ENCODE measurements at regions not wholly inside any gene's neighbourhood (a gene's known extent, or its start where the extent isn't known, plus 50 kb on each side); places are given as distances from the start of the nearest gene placed in this dataset.

DNA sequence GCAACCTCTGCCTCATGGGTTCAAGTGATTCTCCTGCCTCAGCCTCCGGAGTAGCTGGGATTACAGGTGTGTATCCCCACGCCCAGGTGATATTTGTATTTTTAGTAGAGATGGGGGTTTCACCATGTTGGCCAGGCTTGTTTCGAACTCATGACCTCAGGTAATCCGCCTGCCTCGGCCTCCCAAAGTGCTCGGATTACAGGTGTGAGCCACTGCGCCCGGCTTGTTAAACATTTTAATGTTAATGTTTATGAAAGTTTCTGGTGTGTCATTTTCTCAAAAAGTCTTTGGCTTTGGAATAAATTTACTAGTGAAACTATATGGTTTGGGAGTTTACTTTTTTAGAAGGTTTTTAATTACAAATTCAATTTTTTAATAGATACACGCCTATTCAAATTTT, 698.8 kb downstream of the MECOM start:
- Mint-ChIP-seq H3K9me3 (no peaks in the 10 kb centered on the region; the same call in 2 of the 3 replicates), H3K27ac (no peak overlapping the region), H3K27me3 (ENCODE audit: insufficient read depth, low read depth, poor library complexity) (peaks cover 2% of the 10 kb centered on the region), H3K4me3 (no peak overlapping the region), H3K4me1 (peaks cover 17% of the 10 kb centered on the region; the same call in 2 of the 3 replicates), H3K36me3 (ENCODE audit: low read depth) (no peaks in the 10 kb centered on the region; the same call in 2 of the 3 replicates)
- Histone ChIP-seq H3K4me1 (ENCODE audit: insufficient read depth) (peaks cover 13% of the 10 kb centered on the region; the same call in 1 of the 2 replicates), H3K27me3 (ENCODE audit: insufficient read depth) (no peaks in the 10 kb centered on the region), H4K20me1 (replicated peaks; ENCODE audit: insufficient read depth) (no peaks in the 10 kb centered on the region), H3F3A (replicated peaks; ENCODE audit: low read depth) (no peaks in the 10 kb centered on the region), H3K4me2 (no peak overlapping the region), H3K79me2 (replicated peaks; ENCODE audit: insufficient read depth) (no peaks in the 10 kb centered on the region), H3K4me3 (no peak overlapping the region), H2AFZ (no peak overlapping the region), H3K9me2 (ENCODE audit: insufficient read depth) (no peaks in the 10 kb centered on the region), H3K36me3 (ENCODE audit: insufficient read depth) (no peaks in the 10 kb centered on the region), H3K27ac (ENCODE audit: low read depth) (no peak overlapping the region)
- ATAC-seq = no peak
- DNase-seq (ENCODE audit: low spot score) = no peak
- TF ChIP-seq, protein P1, sequence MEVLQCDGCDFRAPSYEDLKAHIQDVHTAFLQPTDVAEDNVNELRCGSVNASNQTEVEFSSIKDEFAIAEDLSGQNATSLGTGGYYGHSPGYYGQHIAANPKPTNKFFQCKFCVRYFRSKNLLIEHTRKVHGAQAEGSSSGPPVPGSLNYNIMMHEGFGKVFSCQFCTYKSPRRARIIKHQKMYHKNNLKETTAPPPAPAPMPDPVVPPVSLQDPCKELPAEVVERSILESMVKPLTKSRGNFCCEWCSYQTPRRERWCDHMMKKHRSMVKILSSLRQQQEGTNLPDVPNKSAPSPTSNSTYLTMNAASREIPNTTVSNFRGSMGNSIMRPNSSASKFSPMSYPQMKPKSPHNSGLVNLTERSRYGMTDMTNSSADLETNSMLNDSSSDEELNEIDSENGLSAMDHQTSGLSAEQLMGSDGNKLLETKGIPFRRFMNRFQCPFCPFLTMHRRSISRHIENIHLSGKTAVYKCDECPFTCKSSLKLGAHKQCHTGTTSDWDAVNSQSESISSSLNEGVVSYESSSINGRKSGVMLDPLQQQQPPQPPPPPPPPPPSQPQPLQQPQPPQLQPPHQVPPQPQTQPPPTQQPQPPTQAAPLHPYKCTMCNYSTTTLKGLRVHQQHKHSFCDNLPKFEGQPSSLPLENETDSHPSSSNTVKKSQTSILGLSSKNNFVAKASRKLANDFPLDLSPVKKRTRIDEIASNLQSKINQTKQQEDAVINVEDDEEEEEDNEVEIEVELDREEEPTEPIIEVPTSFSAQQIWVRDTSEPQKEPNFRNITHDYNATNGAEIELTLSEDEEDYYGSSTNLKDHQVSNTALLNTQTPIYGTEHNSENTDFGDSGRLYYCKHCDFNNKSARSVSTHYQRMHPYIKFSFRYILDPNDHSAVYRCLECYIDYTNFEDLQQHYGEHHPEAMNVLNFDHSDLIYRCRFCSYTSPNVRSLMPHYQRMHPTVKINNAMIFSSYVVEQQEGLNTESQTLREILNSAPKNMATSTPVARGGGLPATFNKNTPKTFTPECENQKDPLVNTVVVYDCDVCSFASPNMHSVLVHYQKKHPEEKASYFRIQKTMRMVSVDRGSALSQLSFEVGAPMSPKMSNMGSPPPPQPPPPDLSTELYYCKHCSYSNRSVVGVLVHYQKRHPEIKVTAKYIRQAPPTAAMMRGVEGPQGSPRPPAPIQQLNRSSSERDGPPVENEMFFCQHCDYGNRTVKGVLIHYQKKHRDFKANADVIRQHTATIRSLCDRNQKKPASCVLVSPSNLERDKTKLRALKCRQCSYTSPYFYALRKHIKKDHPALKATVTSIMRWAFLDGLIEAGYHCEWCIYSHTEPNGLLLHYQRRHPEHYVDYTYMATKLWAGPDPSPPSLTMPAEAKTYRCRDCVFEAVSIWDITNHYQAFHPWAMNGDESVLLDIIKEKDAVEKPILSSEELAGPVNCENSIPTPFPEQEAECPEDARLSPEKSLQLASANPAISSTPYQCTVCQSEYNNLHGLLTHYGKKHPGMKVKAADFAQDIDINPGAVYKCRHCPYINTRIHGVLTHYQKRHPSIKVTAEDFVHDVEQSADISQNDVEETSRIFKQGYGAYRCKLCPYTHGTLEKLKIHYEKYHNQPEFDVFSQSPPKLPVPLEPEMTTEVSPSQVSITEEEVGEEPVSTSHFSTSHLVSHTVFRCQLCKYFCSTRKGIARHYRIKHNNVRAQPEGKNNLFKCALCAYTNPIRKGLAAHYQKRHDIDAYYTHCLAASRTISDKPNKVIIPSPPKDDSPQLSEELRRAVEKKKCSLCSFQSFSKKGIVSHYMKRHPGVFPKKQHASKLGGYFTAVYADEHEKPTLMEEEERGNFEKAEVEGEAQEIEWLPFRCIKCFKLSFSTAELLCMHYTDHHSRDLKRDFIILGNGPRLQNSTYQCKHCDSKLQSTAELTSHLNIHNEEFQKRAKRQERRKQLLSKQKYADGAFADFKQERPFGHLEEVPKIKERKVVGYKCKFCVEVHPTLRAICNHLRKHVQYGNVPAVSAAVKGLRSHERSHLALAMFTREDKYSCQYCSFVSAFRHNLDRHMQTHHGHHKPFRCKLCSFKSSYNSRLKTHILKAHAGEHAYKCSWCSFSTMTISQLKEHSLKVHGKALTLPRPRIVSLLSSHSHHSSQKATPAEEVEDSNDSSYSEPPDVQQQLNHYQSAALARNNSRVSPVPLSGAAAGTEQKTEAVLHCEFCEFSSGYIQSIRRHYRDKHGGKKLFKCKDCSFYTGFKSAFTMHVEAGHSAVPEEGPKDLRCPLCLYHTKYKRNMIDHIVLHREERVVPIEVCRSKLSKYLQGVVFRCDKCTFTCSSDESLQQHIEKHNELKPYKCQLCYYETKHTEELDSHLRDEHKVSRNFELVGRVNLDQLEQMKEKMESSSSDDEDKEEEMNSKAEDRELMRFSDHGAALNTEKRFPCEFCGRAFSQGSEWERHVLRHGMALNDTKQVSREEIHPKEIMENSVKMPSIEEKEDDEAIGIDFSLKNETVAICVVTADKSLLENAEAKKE (CRISPR knock-in tag; IDR thresholded peaks at IDR 0.05) = no peak
- TF ChIP-seq EZH2phosphoT487 (IDR thresholded peaks at IDR 0.05; ENCODE audit: unreplicated experiment) (no peak), EZH2 (IDR thresholded peaks at IDR 0.05; ENCODE audit: low read depth, unreplicated experiment) (no peak), STAT1 (IDR thresholded peaks at IDR 0.05; ENCODE audit: unreplicated experiment) (no peak), ZNF114 (CRISPR knock-in tag; IDR thresholded peaks at IDR 0.05) (no peak), CREB1 (CRISPR knock-in tag; IDR thresholded peaks at IDR 0.05; ENCODE audit: low read depth) (no peak), JUNB (IDR thresholded peaks at IDR 0.05; ENCODE audit: unreplicated experiment) (no peak), POLR2AphosphoS5 (IDR thresholded peaks at IDR 0.05; ENCODE audit: low read depth) (no peak), ZNF331 (CRISPR knock-in tag; IDR thresholded peaks at IDR 0.05; ENCODE audit: low read depth) (no peak), NANOG (IDR thresholded peaks at IDR 0.05; ENCODE audit: borderline replicate concordance) (no peak)
- TF ChIP-seq, protein P2, sequence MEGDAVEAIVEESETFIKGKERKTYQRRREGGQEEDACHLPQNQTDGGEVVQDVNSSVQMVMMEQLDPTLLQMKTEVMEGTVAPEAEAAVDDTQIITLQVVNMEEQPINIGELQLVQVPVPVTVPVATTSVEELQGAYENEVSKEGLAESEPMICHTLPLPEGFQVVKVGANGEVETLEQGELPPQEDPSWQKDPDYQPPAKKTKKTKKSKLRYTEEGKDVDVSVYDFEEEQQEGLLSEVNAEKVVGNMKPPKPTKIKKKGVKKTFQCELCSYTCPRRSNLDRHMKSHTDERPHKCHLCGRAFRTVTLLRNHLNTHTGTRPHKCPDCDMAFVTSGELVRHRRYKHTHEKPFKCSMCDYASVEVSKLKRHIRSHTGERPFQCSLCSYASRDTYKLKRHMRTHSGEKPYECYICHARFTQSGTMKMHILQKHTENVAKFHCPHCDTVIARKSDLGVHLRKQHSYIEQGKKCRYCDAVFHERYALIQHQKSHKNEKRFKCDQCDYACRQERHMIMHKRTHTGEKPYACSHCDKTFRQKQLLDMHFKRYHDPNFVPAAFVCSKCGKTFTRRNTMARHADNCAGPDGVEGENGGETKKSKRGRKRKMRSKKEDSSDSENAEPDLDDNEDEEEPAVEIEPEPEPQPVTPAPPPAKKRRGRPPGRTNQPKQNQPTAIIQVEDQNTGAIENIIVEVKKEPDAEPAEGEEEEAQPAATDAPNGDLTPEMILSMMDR (conservative IDR thresholded peaks at IDR 0.05; ENCODE audit: low read depth in 2 of 2) = no peak
- TF ChIP-seq, protein P3, sequence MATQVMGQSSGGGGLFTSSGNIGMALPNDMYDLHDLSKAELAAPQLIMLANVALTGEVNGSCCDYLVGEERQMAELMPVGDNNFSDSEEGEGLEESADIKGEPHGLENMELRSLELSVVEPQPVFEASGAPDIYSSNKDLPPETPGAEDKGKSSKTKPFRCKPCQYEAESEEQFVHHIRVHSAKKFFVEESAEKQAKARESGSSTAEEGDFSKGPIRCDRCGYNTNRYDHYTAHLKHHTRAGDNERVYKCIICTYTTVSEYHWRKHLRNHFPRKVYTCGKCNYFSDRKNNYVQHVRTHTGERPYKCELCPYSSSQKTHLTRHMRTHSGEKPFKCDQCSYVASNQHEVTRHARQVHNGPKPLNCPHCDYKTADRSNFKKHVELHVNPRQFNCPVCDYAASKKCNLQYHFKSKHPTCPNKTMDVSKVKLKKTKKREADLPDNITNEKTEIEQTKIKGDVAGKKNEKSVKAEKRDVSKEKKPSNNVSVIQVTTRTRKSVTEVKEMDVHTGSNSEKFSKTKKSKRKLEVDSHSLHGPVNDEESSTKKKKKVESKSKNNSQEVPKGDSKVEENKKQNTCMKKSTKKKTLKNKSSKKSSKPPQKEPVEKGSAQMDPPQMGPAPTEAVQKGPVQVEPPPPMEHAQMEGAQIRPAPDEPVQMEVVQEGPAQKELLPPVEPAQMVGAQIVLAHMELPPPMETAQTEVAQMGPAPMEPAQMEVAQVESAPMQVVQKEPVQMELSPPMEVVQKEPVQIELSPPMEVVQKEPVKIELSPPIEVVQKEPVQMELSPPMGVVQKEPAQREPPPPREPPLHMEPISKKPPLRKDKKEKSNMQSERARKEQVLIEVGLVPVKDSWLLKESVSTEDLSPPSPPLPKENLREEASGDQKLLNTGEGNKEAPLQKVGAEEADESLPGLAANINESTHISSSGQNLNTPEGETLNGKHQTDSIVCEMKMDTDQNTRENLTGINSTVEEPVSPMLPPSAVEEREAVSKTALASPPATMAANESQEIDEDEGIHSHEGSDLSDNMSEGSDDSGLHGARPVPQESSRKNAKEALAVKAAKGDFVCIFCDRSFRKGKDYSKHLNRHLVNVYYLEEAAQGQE (IDR thresholded peaks at IDR 0.05; ENCODE audit: unreplicated experiment) = no peak
- TF ChIP-seq, protein P4, sequence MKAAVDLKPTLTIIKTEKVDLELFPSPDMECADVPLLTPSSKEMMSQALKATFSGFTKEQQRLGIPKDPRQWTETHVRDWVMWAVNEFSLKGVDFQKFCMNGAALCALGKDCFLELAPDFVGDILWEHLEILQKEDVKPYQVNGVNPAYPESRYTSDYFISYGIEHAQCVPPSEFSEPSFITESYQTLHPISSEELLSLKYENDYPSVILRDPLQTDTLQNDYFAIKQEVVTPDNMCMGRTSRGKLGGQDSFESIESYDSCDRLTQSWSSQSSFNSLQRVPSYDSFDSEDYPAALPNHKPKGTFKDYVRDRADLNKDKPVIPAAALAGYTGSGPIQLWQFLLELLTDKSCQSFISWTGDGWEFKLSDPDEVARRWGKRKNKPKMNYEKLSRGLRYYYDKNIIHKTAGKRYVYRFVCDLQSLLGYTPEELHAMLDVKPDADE (IDR thresholded peaks at IDR 0.05) = no peak

All from GM23338 (cell line).